Choroid plexus epithelial cell (primary cell): ENCODE measurements at regions not wholly inside any gene's neighbourhood (a gene's known extent, or its start where the extent isn't known, plus 50 kb on each side); places are given as distances from the start of the nearest gene placed in this dataset.

ENCODE experiments used
- DNase-seq: peaks from one replicate; pipeline ENCODE4 v3.0.0-alpha.2; 2010; ENCODE audit warnings: low read depth
- H3K4me3 ChIP-seq: 2 replicates; pipeline ENCODE4 v1.5.1; 2011; ENCODE audit warnings: low read depth, mild to moderate bottlenecking, control low read depth, low read length, moderate library complexity
- CTCF ChIP-seq: conservative IDR thresholded peaks from 2 replicates; pipeline ENCODE4 v1.5.1; 2011; ENCODE audit warnings: low read depth, mild to moderate bottlenecking, control low read depth, inconsistent platforms, low read length, moderate library complexity

DNA sequence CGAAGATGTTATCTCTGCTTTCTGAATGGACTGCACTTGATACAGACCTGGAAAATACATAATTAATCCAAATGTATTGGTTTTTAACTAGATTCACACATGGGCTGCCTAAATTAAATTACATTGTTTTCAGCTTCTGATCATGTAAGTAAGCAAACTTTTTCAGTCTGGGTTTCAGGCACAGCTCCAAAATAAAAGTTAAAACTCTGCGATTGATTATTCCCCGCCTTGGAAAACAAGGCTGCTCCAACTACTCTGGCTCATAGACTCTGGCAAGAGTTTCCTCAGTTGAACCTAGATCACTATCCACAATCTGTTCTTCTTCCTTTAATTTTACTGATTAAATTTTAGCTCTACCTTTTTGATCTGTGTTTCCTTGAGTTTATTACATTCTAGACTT is 526.0 kb upstream of the SPRY2 start:
- TF ChIP-seq CTCF: no peak
- no peak overlapping the region for H3K4me3 ChIP-seq
- DNase-seq: no peak

DNA sequence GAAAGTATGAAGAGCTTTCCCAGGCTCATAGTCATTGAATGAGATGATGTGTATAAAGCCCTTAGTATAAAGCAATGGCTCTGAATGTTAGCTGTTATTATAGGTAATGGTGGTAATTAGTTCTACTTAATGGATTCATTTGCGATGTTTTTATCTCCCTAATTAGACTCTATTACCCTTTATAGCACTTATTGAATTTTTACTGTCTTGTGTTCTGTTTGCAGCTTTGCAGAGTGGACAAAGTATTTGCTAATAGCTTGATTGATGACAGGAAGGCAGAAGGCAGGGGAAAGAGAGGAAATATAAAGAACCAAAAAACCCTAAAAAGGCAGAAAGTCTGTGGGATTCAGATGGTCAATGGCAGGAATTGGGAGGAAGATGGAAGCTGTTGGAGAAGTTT is 524.4 kb upstream of the SPRY2 start:
- no peak overlapping the region for H3K4me3 ChIP-seq
- no peak for TF ChIP-seq CTCF
- no peak for DNase-seq

DNA sequence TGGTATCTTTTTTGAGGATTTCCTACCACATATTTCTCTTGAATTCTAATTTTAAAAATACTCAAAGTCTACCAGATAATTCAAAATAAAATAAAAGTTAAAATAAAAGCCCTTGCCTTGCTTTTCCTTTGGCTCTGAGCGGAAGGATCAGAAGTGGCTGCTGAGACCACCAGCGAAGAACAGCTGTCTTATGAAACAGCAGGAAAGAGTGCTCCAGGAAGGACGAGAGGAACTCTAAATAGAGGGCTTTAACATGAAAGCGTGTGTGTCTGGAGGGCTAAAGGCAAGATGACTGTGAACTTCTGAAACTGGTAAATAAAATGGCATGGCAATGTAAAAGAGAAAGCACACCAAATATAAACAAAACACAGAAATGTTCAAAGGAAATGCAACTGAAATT is 521.5 kb upstream of the SPRY2 start:
- H3K4me3 ChIP-seq: no peak overlapping the region
- DNase-seq: peak; percentile 39
- TF ChIP-seq CTCF: no peak

- no peak for DNase-seq
- no peak for TF ChIP-seq CTCF
- H3K4me3 ChIP-seq: no peak overlapping the region
Measured at GRCh38 chr13:80860845-80861244, 519.9 kb upstream of the SPRY2 start.

- TF ChIP-seq CTCF: no peak
- DNase-seq: no peak
Measured at GRCh38 chr13:80858131-80858530, 517.2 kb upstream of the SPRY2 start.

DNA sequence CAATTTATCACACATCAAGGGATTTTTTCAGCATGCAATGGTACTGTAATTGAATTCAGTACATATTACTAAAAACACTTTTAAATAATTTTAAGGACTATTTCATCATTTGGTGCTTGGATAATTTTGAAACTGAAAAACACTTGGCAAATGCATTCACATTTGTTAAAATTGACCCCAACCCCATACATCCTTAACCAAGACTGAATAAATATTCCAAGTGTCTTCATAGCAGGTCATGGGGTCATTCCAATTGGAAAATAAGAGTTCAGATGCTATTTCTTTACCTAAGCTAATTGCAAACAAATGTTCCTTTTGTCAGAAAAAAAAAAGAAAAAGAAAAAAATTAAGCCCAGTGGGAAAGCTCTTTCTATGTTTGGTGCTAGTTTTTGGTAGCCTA is 516.4 kb upstream of the SPRY2 start:
- no peak for DNase-seq
- no peak for TF ChIP-seq CTCF
- no peak overlapping the region for H3K4me3 ChIP-seq

More at GRCh38 chr13:80858131-80858530, 517.2 kb upstream of the SPRY2 start:
- no peak overlapping the region for H3K4me3 ChIP-seq

DNA sequence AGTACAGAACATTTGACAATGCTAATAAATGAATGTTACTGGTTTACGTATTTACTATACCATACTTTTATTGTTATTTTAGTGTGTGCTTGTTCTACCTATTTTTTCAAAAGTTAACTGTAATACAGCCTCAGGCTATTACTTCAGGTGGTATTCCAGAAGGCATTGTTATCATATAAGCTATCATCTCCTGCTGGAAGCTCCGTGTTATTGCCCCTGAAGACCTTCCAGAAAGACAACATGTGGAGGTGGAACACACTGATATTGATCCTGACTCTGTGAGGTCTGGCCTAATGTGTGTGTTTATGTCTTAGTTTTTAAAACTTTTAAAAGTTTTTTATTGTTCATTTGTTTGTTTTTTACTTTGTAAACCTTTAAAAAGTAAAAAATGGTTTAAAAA is 509.8 kb upstream of the SPRY2 start:
- no peak for DNase-seq
- no peak overlapping the region for H3K4me3 ChIP-seq
- TF ChIP-seq CTCF: no peak
